ENCODE measurements at regions not wholly inside any gene's neighbourhood (a gene's known extent, or its start where the extent isn't known, plus 50 kb on each side); places are given as distances from the start of the nearest gene placed in this dataset.

DNA sequence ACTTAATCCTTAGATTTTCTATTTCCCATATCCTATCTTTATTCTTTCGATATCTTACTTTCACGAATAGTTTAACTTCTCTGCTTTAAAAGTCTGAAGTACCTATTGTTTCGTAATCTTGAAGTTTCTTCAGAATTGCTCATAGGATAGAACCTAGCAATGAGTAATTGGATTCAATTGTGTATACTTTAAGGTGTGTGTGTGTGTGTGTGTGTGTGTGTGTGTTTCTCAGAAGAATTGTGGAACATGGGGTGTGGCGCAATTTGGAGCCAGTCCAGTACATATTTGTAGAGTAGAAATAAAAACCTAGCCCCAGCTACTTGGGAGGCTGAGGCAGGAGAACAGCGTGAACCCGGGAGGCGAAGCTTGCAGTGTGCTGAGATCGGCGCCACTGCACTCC lies 897.6 kb downstream of the BCL11A start:
- TF ChIP-seq SP1 (IDR thresholded peaks at IDR 0.05) (no peak), SUZ12 (IDR thresholded peaks at IDR 0.05) (no peak), ARNT (IDR thresholded peaks at IDR 0.05) (no peak), ELF4 (IDR thresholded peaks at IDR 0.05) (no peak), BHLHE40 (IDR thresholded peaks at IDR 0.05; ENCODE audit: borderline replicate concordance) (no peak), FOXA1 (IDR thresholded peaks at IDR 0.05) (no peak)

Measured in HEK293T (cell line).